Activated naive CD8-positive, alpha-beta T cell (primary cell): ENCODE measurements at regions not wholly inside any gene's neighbourhood (a gene's known extent, or its start where the extent isn't known, plus 50 kb on each side); places are given as distances from the start of the nearest gene placed in this dataset.

ENCODE experiments used
- H3K27ac Mint-ChIP-seq: one replicate; pipeline ENCODE4 v1.8.0; 2021; ENCODE audit warnings: mixed read lengths
- H3K27me3 Mint-ChIP-seq: one replicate; pipeline ENCODE4 v1.8.0; 2021; ENCODE audit warnings: mixed read lengths
- H3K36me3 Mint-ChIP-seq: one replicate; pipeline ENCODE4 v1.8.0; 2021; ENCODE audit warnings: mixed read lengths
- H3K4me1 Mint-ChIP-seq: one replicate; pipeline ENCODE4 v1.8.0; 2021; ENCODE audit warnings: low read depth, mixed read lengths
- H3K4me3 Mint-ChIP-seq: one replicate; pipeline ENCODE4 v1.8.0; 2021; ENCODE audit warnings: mild to moderate bottlenecking, mixed read lengths
- H3K9me3 Mint-ChIP-seq: one replicate; pipeline ENCODE4 v1.8.0; 2021; ENCODE audit warnings: low read depth, mixed read lengths

- no peaks in the 10 kb centered on the region for H3K9me3 Mint-ChIP-seq
These were observed 92.4 kb downstream of the KPNA2 start for GRCh38 chr17:68127914-68128313.

DNA sequence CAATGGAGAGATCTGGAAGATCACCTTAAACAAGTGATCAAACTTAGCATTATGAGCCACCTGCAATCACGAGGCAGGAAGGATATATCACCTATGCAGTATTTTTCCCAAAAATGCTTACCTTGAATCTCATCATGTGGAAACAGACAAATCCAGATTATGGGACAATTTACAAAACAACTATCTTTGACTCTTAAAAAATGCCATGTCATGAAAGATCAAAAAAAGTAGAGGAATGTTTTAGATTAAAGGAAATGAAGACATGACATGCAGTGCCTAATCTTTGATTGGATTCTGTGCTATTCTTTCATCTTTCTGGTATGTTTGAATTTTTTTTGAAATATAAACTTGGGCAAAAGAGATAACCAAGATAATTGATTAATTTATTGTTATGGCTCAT, 95.9 kb downstream of the KPNA2 start:
- H3K9me3 Mint-ChIP-seq = no peaks in the 10 kb centered on the region
- no peak overlapping the region for H3K4me3 Mint-ChIP-seq
- no peak overlapping the region for H3K27ac Mint-ChIP-seq
- no peaks in the 10 kb centered on the region for H3K4me1 Mint-ChIP-seq
- peaks cover 6% of the 10 kb centered on the region for H3K36me3 Mint-ChIP-seq
- H3K27me3 Mint-ChIP-seq = no peaks in the 10 kb centered on the region

More at GRCh38 chr17:68127914-68128313, 92.4 kb downstream of the KPNA2 start:
- Mint-ChIP-seq H3K4me3 (no peak overlapping the region), H3K27ac (no peak overlapping the region), H3K4me1 (peaks cover 19% of the 10 kb centered on the region), H3K36me3 (peaks cover 8% of the 10 kb centered on the region), H3K27me3 (no peaks in the 10 kb centered on the region)

DNA sequence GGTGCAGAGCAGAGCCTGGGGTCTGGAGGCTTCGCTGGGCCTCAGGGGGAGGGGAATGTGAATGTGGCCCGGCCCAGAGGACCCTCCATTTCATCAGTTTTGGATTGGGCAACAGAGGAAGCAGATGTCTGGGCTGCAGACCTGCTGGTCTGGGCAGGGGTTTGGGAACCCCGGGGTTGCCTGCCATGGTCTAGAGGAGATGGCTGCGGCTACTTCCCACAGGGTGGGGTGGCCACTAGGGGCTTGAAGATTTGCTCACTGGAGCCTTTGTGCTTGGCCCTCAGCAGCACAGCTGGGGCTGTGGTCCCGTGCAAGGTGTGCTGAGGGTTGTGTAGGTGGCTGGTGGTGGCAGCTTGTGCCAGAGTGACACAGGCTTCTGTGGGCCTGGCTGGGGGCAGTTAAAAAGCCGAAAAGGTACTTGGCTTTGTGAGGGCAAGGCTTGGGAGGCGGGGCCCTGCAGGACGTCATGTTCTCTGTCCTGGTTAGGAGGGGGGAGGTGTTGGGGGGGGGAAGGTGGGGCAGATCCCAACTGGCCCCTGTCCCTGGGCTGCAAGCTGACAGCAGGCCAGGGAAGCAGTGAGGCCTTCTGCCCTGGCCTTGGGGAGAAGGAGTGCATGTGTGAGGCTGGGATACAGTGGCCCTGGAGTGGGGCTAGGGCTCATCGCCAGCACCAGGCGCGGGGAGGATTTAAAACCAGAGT, 98.0 kb downstream of the KPNA2 start:
- Mint-ChIP-seq H3K9me3 (no peaks in the 10 kb centered on the region), H3K4me1 (no peaks in the 10 kb centered on the region), H3K4me3 (no peak overlapping the region), H3K27ac (no peak overlapping the region), H3K36me3 (peaks cover 6% of the 10 kb centered on the region), H3K27me3 (no peaks in the 10 kb centered on the region)

GRCh38 chr17:68134046-68134637, 98.6 kb downstream of the KPNA2 start:
- no peaks in the 10 kb centered on the region for H3K9me3 Mint-ChIP-seq
- H3K4me1 Mint-ChIP-seq = no peaks in the 10 kb centered on the region
- H3K4me3 Mint-ChIP-seq = no peak overlapping the region
- H3K27me3 Mint-ChIP-seq = no peaks in the 10 kb centered on the region
- H3K27ac Mint-ChIP-seq = no peak overlapping the region
- H3K36me3 Mint-ChIP-seq = peaks cover 6% of the 10 kb centered on the region

GRCh38 chr17:68134731-68135130, 99.2 kb downstream of the KPNA2 start:
- Mint-ChIP-seq H3K4me3 (no peak overlapping the region), H3K36me3 (peaks cover 6% of the 10 kb centered on the region), H3K27ac (no peak overlapping the region)

GRCh38 chr17:68135141-68135887, 99.8 kb downstream of the KPNA2 start:
- H3K27ac Mint-ChIP-seq = no peak overlapping the region
- no peak overlapping the region for H3K4me3 Mint-ChIP-seq
- H3K4me1 Mint-ChIP-seq = no peaks in the 10 kb centered on the region
- H3K36me3 Mint-ChIP-seq = peaks cover 6% of the 10 kb centered on the region
- H3K9me3 Mint-ChIP-seq = no peaks in the 10 kb centered on the region
- no peaks in the 10 kb centered on the region for H3K27me3 Mint-ChIP-seq

More at GRCh38 chr17:68134731-68135130, 99.2 kb downstream of the KPNA2 start:
- Mint-ChIP-seq H3K4me1 (no peaks in the 10 kb centered on the region), H3K9me3 (no peaks in the 10 kb centered on the region), H3K27me3 (no peaks in the 10 kb centered on the region)

DNA sequence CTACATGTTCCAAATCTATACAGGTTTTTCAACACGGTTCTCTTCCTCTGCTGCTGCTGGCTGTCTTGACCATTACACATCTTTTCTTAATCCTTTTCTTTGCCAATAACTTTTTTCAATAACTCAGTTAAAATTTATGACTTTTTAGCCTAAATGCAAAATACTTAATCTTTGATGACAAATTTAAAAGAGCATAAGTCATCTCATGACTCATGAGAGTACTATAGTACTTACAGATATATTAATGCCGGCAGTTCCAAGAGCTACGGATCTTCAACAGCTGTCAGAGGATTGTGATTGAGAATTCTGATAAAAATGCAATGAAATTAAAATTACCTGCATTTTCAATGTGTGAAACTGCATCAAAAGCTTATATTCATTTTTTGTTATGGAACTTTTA, 105.5 kb downstream of the KPNA2 start:
- Mint-ChIP-seq H3K9me3 (no peaks in the 10 kb centered on the region), H3K27ac (no peak overlapping the region), H3K27me3 (no peaks in the 10 kb centered on the region), H3K4me3 (no peak overlapping the region), H3K36me3 (peaks cover 1% of the 10 kb centered on the region), H3K4me1 (peaks cover 1% of the 10 kb centered on the region)

DNA sequence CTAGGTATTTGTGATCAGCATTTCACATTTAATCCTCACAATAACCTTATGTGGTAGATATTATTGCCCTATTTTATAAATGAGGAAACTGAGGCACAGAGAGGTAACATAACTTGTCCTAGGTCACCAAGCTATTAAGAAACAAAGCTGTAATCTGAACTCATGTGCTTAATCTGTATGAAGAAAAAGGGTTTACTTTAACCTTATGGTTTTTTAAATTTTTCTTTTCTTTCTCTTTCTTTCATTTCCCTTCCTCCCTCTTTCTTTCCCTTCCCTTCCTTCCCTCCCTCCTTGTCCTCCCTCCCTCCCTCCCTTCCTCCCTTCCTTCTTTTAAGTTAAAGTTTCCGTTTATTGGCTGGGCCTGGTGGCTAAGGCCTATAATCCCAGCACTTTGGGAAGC, 105.2 kb upstream of the AMZ2 start:
- Mint-ChIP-seq H3K4me1 (peaks cover 1% of the 10 kb centered on the region), H3K9me3 (no peaks in the 10 kb centered on the region), H3K4me3 (no peak overlapping the region), H3K27ac (no peak overlapping the region), H3K36me3 (no peaks in the 10 kb centered on the region), H3K27me3 (no peaks in the 10 kb centered on the region)

DNA sequence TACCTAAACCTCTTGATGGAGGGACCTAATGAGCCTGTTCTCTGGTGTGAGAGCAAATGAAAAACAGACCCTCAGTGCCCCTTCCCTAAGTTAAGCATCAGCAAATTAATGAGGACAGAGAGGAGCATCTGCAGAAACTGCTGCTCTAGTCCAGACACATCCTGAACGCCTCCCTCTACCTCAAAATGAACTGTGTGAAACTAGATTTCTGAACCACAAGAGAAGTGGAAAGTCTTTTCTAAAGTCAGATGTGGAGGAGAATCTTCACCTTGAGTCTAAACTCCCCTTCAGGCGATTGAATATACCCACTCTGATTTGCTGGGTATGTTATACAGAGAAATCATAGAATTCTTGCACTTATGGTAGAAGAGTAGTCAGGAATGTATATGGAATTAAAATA, 104.4 kb upstream of the AMZ2 start:
- H3K4me3 Mint-ChIP-seq = no peak overlapping the region
- H3K27me3 Mint-ChIP-seq = no peaks in the 10 kb centered on the region
- no peaks in the 10 kb centered on the region for H3K36me3 Mint-ChIP-seq
- peaks cover 1% of the 10 kb centered on the region for H3K4me1 Mint-ChIP-seq
- no peaks in the 10 kb centered on the region for H3K9me3 Mint-ChIP-seq
- no peak overlapping the region for H3K27ac Mint-ChIP-seq

DNA sequence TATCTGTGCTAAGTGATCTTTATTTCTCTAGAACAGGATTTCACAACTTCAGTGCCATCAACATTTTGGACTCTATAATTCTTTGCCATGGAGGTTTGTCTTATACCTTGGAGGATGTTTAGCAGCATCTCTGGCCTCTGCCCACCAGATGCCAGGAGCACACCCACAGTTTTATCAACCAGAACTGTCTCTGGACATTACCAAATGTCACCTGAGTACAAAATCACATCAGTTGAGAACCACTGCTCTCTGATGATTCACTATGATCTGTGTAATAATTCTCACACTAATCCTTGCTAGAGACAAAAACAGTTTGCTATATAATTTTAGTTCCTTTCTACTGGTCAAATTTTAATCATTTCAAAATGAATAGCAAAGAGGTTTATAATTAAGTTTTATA, 102.8 kb upstream of the AMZ2 start:
- Mint-ChIP-seq H3K27me3 (no peaks in the 10 kb centered on the region), H3K9me3 (no peaks in the 10 kb centered on the region), H3K27ac (no peak overlapping the region), H3K36me3 (no peaks in the 10 kb centered on the region), H3K4me3 (no peak overlapping the region), H3K4me1 (peaks cover 1% of the 10 kb centered on the region)

GRCh38 chr17:68148936-68149335, 98.9 kb upstream of the AMZ2 start:
- Mint-ChIP-seq H3K27ac (no peak overlapping the region), H3K4me3 (no peak overlapping the region), H3K27me3 (no peaks in the 10 kb centered on the region), H3K36me3 (no peaks in the 10 kb centered on the region), H3K9me3 (no peaks in the 10 kb centered on the region), H3K4me1 (no peaks in the 10 kb centered on the region)

- Mint-ChIP-seq H3K4me1 (no peaks in the 10 kb centered on the region), H3K4me3 (no peak overlapping the region), H3K27ac (no peak overlapping the region), H3K27me3 (no peaks in the 10 kb centered on the region), H3K9me3 (no peaks in the 10 kb centered on the region), H3K36me3 (no peaks in the 10 kb centered on the region)
These were observed 95.7 kb upstream of the AMZ2 start for GRCh38 chr17:68152161-68152571.

DNA sequence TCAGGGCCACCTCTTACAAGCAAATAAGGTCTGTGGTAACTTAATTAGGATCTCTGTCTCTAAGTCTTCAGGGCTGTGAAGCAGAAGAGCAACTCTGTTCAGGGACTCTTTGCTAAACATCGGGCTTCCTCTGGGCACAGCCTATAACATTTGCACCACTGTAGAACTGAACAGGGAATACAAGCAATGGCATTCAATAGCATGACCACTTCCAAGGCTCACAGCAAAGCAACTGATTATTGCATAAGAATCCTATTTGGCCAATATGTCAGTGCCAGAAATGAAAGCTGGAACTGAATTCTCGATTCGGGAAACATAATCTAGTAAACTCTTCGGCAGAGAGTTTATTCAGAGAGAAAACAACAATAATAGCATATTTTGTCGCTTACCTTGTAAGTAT, 92.2 kb upstream of the AMZ2 start:
- H3K27me3 Mint-ChIP-seq = no peaks in the 10 kb centered on the region
- H3K9me3 Mint-ChIP-seq = no peaks in the 10 kb centered on the region
- H3K4me1 Mint-ChIP-seq = no peaks in the 10 kb centered on the region
- no peak overlapping the region for H3K27ac Mint-ChIP-seq
- no peak overlapping the region for H3K4me3 Mint-ChIP-seq
- H3K36me3 Mint-ChIP-seq = no peaks in the 10 kb centered on the region

DNA sequence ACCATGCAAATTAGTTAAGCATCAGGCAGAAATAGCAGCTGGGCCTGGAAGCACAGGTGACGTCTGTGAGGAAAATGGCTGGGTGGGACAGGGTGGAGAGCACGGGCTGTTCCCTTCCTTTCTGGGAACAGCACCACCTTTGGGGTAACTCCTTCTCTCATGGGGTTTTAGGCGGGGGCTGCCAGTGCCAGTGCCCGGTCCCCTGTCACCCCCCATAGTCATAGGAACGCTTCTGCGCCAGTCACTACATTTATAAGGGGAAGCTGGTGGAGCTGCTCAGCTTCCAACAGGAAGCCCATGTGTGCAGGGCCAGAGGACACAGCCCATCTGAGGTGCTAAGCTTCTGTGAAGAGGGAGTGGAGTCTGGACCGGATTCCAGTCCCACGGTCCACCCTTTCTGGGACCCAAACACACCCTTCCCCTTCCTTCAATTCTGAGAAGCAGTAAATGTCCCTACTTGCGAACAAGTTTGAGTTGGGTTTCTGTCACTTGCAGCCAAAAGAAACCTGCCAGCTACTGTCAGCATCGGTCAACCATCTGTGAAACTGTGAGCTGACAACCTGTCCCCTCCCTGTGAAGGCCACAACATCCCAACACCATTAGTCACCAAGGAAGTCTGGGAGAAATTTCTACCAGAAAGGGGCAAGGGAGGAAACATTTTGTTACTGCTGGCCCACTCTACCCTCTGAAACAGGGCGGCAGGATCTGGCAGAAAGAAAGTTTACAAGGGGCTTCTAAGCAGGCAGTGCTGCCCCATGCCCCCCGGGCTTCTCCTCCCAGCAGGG, 86.0 kb upstream of the AMZ2 start:
- H3K4me1 Mint-ChIP-seq = peaks cover 9% of the 10 kb centered on the region
- H3K9me3 Mint-ChIP-seq = no peaks in the 10 kb centered on the region
- no peak overlapping the region for H3K4me3 Mint-ChIP-seq
- H3K27me3 Mint-ChIP-seq = no peaks in the 10 kb centered on the region
- H3K36me3 Mint-ChIP-seq = no peaks in the 10 kb centered on the region
- no peak overlapping the region for H3K27ac Mint-ChIP-seq
